ENCODE measurements at regions not wholly inside any gene's neighbourhood (a gene's known extent, or its start where the extent isn't known, plus 50 kb on each side); places are given as distances from the start of the nearest gene placed in this dataset.

GRCh38 chrX:55816023-55816422 lies 98.5 kb downstream of the RRAGB start:
- TF ChIP-seq, protein P1, sequence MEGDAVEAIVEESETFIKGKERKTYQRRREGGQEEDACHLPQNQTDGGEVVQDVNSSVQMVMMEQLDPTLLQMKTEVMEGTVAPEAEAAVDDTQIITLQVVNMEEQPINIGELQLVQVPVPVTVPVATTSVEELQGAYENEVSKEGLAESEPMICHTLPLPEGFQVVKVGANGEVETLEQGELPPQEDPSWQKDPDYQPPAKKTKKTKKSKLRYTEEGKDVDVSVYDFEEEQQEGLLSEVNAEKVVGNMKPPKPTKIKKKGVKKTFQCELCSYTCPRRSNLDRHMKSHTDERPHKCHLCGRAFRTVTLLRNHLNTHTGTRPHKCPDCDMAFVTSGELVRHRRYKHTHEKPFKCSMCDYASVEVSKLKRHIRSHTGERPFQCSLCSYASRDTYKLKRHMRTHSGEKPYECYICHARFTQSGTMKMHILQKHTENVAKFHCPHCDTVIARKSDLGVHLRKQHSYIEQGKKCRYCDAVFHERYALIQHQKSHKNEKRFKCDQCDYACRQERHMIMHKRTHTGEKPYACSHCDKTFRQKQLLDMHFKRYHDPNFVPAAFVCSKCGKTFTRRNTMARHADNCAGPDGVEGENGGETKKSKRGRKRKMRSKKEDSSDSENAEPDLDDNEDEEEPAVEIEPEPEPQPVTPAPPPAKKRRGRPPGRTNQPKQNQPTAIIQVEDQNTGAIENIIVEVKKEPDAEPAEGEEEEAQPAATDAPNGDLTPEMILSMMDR (IDR thresholded peaks at IDR 0.05): no peak
- no peak for TF ChIP-seq EP300 (IDR thresholded peaks at IDR 0.05)

All from sigmoid colon (tissue), 4 donors.